Activated naive CD4-positive, alpha-beta T cell treated with anti-CD3 and anti-CD28 coated beads, Interleukin-2, amount 10 ng/mL, durations not matched to agents 7 days and 5 days (primary cell): ENCODE measurements at regions not wholly inside any gene's neighbourhood (a gene's known extent, or its start where the extent isn't known, plus 50 kb on each side); places are given as distances from the start of the nearest gene placed in this dataset.

ENCODE experiments used
- CTCF ChIA-PET: fragments of 350-600 bp; sonication (Branson Sonifier 250); formaldehyde crosslinking; loops from one replicate; lab custom pipeline; 2021; ENCODE audit warnings: antibody characterized with exemption; lab: Charles Lee
- DNase-seq: peaks from one replicate; pipeline ENCODE4 v3.0.0-alpha.2; 2020
- H3K27ac Mint-ChIP-seq: one replicate; pipeline ENCODE4 v1.8.0; 2021; ENCODE audit warnings: mild to moderate bottlenecking, moderate library complexity, mixed read lengths
- H3K27me3 Mint-ChIP-seq: one replicate; pipeline ENCODE4 v1.8.0; 2021; ENCODE audit warnings: mild to moderate bottlenecking, mixed read lengths
- H3K36me3 Mint-ChIP-seq: one replicate; pipeline ENCODE4 v1.8.0; 2021; ENCODE audit warnings: mixed read lengths
- H3K4me1 Mint-ChIP-seq: one replicate; pipeline ENCODE4 v1.8.0; 2021; ENCODE audit warnings: mixed read lengths
- H3K4me3 Mint-ChIP-seq: one replicate; pipeline ENCODE4 v1.8.0; 2021; ENCODE audit warnings: mild to moderate bottlenecking, moderate library complexity, mixed read lengths
- H3K9me3 Mint-ChIP-seq: one replicate; pipeline ENCODE4 v1.8.0; 2021; ENCODE audit warnings: mixed read lengths

DNA sequence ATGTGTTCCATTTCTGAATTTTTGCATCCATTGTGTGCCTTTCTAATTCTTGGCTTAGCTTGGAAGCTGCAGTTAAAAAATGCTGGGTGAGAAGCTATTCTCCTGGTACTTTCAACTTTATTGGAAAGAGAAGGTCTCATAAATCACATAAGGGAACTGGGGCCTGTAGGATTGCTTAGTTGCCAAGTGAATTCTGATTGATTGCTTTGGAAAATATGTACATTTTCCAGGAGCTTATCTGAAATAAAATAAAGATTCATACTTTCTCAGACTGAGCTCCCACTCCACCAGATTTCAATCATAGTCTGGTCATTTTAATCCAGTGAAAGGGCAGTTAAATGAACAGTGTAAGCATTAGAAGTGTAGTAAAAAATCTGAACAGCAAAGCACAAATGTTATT lies 50.0 kb upstream of the PRICKLE1 start:
- Mint-ChIP-seq H3K9me3 (no peaks in the 10 kb centered on the region), H3K27ac (no peak overlapping the region), H3K27me3 (no peaks in the 10 kb centered on the region), H3K4me1 (no peaks in the 10 kb centered on the region), H3K4me3 (no peak overlapping the region), H3K36me3 (no peaks in the 10 kb centered on the region)
- CTCF ChIA-PET = no interaction called here
- no peak for DNase-seq
